HepG2 (cell line): ENCODE measurements at regions not wholly inside any gene's neighbourhood (a gene's known extent, or its start where the extent isn't known, plus 50 kb on each side); places are given as distances from the start of the nearest gene placed in this dataset.

Experiments used
- ATAC-seq: fragments of 200-7000 bp; cut with Tn5 transposase; 3 replicates; pipeline ENCODE4 v1.9.1; 2020; ENCODE audit warnings: mild to moderate bottlenecking, moderate library complexity
- BruUV-seq: library from RNA; stranded (reverse); fragments of 400-500 nt; replicated peaks from 2 replicates; lab custom pipeline; 2021; lab: Mats Ljungman, UMichigan
- CTCF ChIA-PET: fragments of 300-600 bp; formaldehyde crosslinking; extraction: SDS; loops from one replicate; lab custom pipeline; 2021; ENCODE audit warnings: low total read pairs, inconsistent platforms, low intra/inter-chr PET ratio; lab: Yijun Ruan, JAX
- POLR2A ChIA-PET: fragments of 350-600 bp; sonication (Branson Sonifier 250); formaldehyde crosslinking; loops from one replicate; lab custom pipeline; 2020; ENCODE audit warnings: antibody characterized with exemption, inconsistent platforms; lab: Yijun Ruan, JAX
- DNase-seq: peaks from one replicate; pipeline ENCODE4 v3.0.0-alpha.2; 2015; ENCODE audit warnings: low spot score
- FAIRE-seq: peaks from 3 replicates; lab custom pipeline; 2011; peaks lifted over from hg19 to GRCh38; lab: Jason Lieb, UNC
- H2AFZ ChIP-seq: one replicate; pipeline ENCODE4 v1.6.1; 2011; ENCODE audit warnings: low read length, inconsistent platforms
- H3K27ac ChIP-seq: fragments of 300-600 bp; 3 replicates; pipeline ENCODE4 v1.8.0; 2011; ENCODE audit warnings: mixed run types, mild to moderate bottlenecking, mixed read lengths, low read length, inconsistent platforms; ENCODE audit not compliant: insufficient read depth; ENCODE audit errors: extremely low read length
- H3K27me3 ChIP-seq, 2 experiments: fragments of 200-600 bp in 1 of 2; 2 replicates in 1 of 2; 3 replicates in 1 of 2; pipeline versions ENCODE4 v1.6.0 to v1.8.0; 2011; ENCODE audit warnings: low read length in 2 of 2, mild to moderate bottlenecking in 2 of 2, moderate library complexity in 2 of 2, inconsistent platforms in 1 of 2; ENCODE audit not compliant: insufficient read depth in 2 of 2, control insufficient read depth in 1 of 2
- H3K36me3 ChIP-seq, 2 experiments: fragments of 200-600 bp in 1 of 2; replicated peaks in 1 of 2; 2 replicates in 1 of 2; 3 replicates in 1 of 2; pipeline versions ENCODE4 v1.5.1 to v1.8.0; 2011; ENCODE audit warnings: low read length in 2 of 2, inconsistent platforms in 1 of 2; ENCODE audit not compliant: insufficient read depth in 2 of 2, control insufficient read depth in 1 of 2
- H3K4me1 ChIP-seq: 2 replicates; pipeline ENCODE4 v1.5.1; 2012; ENCODE audit warnings: low read length, inconsistent platforms; ENCODE audit not compliant: insufficient read depth
- H3K4me2 ChIP-seq: 2 replicates; pipeline ENCODE4 v1.6.0; 2011; ENCODE audit warnings: low read depth, low read length, inconsistent platforms
- H3K4me3 ChIP-seq, 3 experiments: fragments of 200-600 bp in 1 of 3; sonication (generic), shearing (Covaris generic) in 1 of 3; replicated peaks in 1 of 3; 2 replicates each; pipeline ENCODE4 v1.5.1; 2011 to 2016; ENCODE audit warnings: low read length in 3 of 3, inconsistent platforms in 2 of 3, low read depth in 2 of 3, mild to moderate bottlenecking in 2 of 3, control low read depth in 1 of 3, mixed read lengths in 1 of 3; ENCODE audit not compliant: insufficient read depth in 1 of 3
- H3K79me2 ChIP-seq: one replicate; pipeline ENCODE4 v1.6.1; 2011; ENCODE audit warnings: low read length, inconsistent platforms; ENCODE audit not compliant: insufficient read depth
- H3K9ac ChIP-seq: 2 replicates; pipeline ENCODE4 v1.6.0; 2011; ENCODE audit warnings: mild to moderate bottlenecking, low read depth, low read length, inconsistent platforms; ENCODE audit not compliant: insufficient read depth
- H3K9me3 ChIP-seq: 2 replicates; pipeline ENCODE4 v1.5.1; 2012; ENCODE audit warnings: mild to moderate bottlenecking, low read length
- H4K20me1 ChIP-seq: 2 replicates; pipeline ENCODE4 v1.6.0; 2011; ENCODE audit warnings: inconsistent platforms, mild to moderate bottlenecking, low read length, moderate library complexity; ENCODE audit not compliant: insufficient read depth
- DR1 ChIP-seq: sonication (generic); formaldehyde crosslinking; IDR thresholded peaks from 2 replicates; pipeline ENCODE4 v1.8.0; 2021; ENCODE audit warnings: mild to moderate bottlenecking, missing genetic modification reagents, inconsistent platforms
- JARID2 ChIP-seq: sonication (generic); formaldehyde crosslinking; IDR thresholded peaks from 2 replicates; pipeline ENCODE4 v1.8.1; 2023; ENCODE audit warnings: missing genetic modification reagents, inconsistent platforms; ENCODE audit not compliant: insufficient replicate concordance
- MZF1 ChIP-seq: sonication (generic); formaldehyde crosslinking; IDR thresholded peaks from 2 replicates; pipeline ENCODE4 v1.8.1; 2023; ENCODE audit warnings: mild to moderate bottlenecking, missing genetic modification reagents, borderline replicate concordance
- NFATC3 ChIP-seq: sonication (generic); formaldehyde crosslinking; IDR thresholded peaks from 2 replicates; pipeline ENCODE4 v1.5.1; 2020; ENCODE audit warnings: mild to moderate bottlenecking, missing genetic modification reagents
- PLRG1 ChIP-seq: fragments of 450-650 bp; conservative IDR thresholded peaks from 2 replicates; pipeline ENCODE4 v1.6.1; 2016
- RARG ChIP-seq: sonication (generic); formaldehyde crosslinking; IDR thresholded peaks from 2 replicates; pipeline ENCODE4 v1.4.0; 2020; ENCODE audit warnings: low read depth, mild to moderate bottlenecking, missing genetic modification reagents
- SNRNP70 ChIP-seq: fragments of 200-400 bp; formaldehyde crosslinking; IDR thresholded peaks from 2 replicates; pipeline ENCODE4 v1.6.1; 2017; ENCODE audit warnings: mild to moderate bottlenecking, low read depth, low read length, moderate library complexity
- ZFP90 ChIP-seq: sonication (generic); formaldehyde crosslinking; IDR thresholded peaks from 2 replicates; pipeline ENCODE4 v1.8.0; 2022; ENCODE audit warnings: missing genetic modification reagents, mild to moderate bottlenecking, inconsistent platforms, borderline replicate concordance
- ZNF3 ChIP-seq: IDR thresholded peaks from 2 replicates; pipeline ENCODE4 v1.7.0; 2017; ENCODE audit warnings: inconsistent platforms
- ZNF557 ChIP-seq: sonication (generic); formaldehyde crosslinking; IDR thresholded peaks from 2 replicates; pipeline ENCODE4 v1.4.0; 2020; ENCODE audit warnings: missing genetic modification reagents
- ZNF574 ChIP-seq: sonication (generic); formaldehyde crosslinking; IDR thresholded peaks from 2 replicates; pipeline ENCODE4 v1.4.0; 2020; ENCODE audit warnings: missing genetic modification reagents
- ZNF589 ChIP-seq: sonication (generic); formaldehyde crosslinking; conservative IDR thresholded peaks from 2 replicates; pipeline ENCODE4 v1.8.0; 2022; ENCODE audit warnings: mild to moderate bottlenecking, moderate library complexity, missing genetic modification reagents
- ZNF616 ChIP-seq: sonication (generic); formaldehyde crosslinking; IDR thresholded peaks from 2 replicates; pipeline ENCODE4 v1.5.0; 2020; ENCODE audit warnings: low read depth, mild to moderate bottlenecking, missing genetic modification reagents
- ZNF713 ChIP-seq: sonication (generic); formaldehyde crosslinking; IDR thresholded peaks from 2 replicates; pipeline ENCODE4 v1.4.0; 2020; ENCODE audit warnings: mild to moderate bottlenecking, missing genetic modification reagents
- ZNF749 ChIP-seq: sonication (generic); formaldehyde crosslinking; IDR thresholded peaks from 2 replicates; pipeline ENCODE4 v1.8.0; 2022; ENCODE audit warnings: mild to moderate bottlenecking, missing genetic modification reagents, moderate library complexity, borderline replicate concordance
- WGBS: methylation state at CpG from one replicate; pipeline ENCODE4 v1.1.6; 2017; ENCODE audit warnings: low lambda C conversion rate; 5-methylcytosine and 5-hydroxymethylcytosine counted together
- in situ Hi-C: cut with HindIII; loops from 2 replicates; pipeline ENCODE4 v1.10.0; 2017; ENCODE audit warnings: low pct_unique_long_range_greater_than_20kb; ENCODE audit not compliant: extremely low pct_ligation_motif_present
- intact Hi-C: fragments of 100-400 bp; cut with micrococcal nuclease; formaldehyde crosslinking; loops from one replicate; pipeline ENCODE4 v1.10.0; 2022; ENCODE audit not compliant: unreplicated experiment
- TF ChIP-seq, protein P1 (sequence below): sonication (generic); formaldehyde crosslinking; IDR thresholded peaks from 2 replicates; pipeline ENCODE4 v1.5.0; 2020; ENCODE audit warnings: missing genetic modification reagents

GRCh38 chr10:14403881-14404623, 73.3 kb upstream of the FRMD4A start:
- POLR2A ChIA-PET: no interaction called here
- no peak overlapping the region for H3K27ac ChIP-seq
- no peaks in the 10 kb centered on the region for H3K79me2 ChIP-seq
- no peak overlapping the region for H3K4me3 ChIP-seq
- TF ChIP-seq ZNF749 (CRISPR knock-in tag): no peak
- no peaks in the 10 kb centered on the region for H3K9me3 ChIP-seq
- H4K20me1 ChIP-seq: no peaks in the 10 kb centered on the region
- CTCF ChIA-PET: no interaction called here
- WGBS: 9% methylated on average over 7 of the region's 8 CpGs
- H3K4me2 ChIP-seq: no peak overlapping the region
- intact Hi-C loops: no loop called here
- DNase-seq (no peak), ATAC-seq (no peak), FAIRE-seq (no peak)
- no peaks in the 10 kb centered on the region for H3K4me1 ChIP-seq
- no peak overlapping the region for H2AFZ ChIP-seq
- in situ Hi-C loops: no loop called here
- no TSS peak for BruUV-seq
- peaks cover 0 to 5% of the 10 kb centered on the region in 2 experiments; a peak in 3 of 5 replicates for H3K27me3 ChIP-seq
- no peaks in the 10 kb centered on the region for H3K36me3 ChIP-seq
- H3K9ac ChIP-seq: no peak overlapping the region

DNA sequence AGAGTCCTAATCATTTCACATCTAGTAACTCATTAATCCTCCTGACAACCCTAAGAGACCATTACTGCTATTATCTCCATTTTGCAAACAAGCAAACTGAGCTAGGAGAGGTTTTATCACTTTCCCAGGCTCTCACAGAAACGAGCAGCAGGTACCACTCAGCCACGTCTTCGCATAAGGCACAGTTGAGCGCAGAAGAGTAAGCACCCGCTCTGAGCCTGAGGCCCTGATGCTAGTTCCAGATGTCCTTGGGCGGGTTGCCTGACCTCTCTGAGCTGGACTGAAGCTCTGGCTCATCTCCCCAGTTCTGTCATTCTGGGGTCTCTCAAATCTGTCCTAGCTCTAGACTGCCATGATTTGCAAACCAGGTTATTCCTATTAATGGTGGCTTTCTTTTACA, 72.6 kb upstream of the FRMD4A start:
- no TSS peak for BruUV-seq
- 35% methylated on average over 5 of the region's 6 CpGs for WGBS
- Histone ChIP-seq H3K27me3 (peaks cover 0 to 5% of the 10 kb centered on the region in 2 experiments; a peak in 3 of 5 replicates), H2AFZ (no peak overlapping the region), H3K27ac (no peak overlapping the region), H3K9ac (no peak overlapping the region), H3K4me2 (no peak overlapping the region), H3K4me3 (no peak overlapping the region), H3K9me3 (no peaks in the 10 kb centered on the region), H3K36me3 (no peaks in the 10 kb centered on the region), H3K4me1 (no peaks in the 10 kb centered on the region), H3K79me2 (no peaks in the 10 kb centered on the region), H4K20me1 (no peaks in the 10 kb centered on the region)
- ATAC-seq (no peak), DNase-seq (no peak), FAIRE-seq (no peak)
- intact Hi-C loops (no loop called here), in situ Hi-C loops (no loop called here)
- ChIA-PET POLR2A (no interaction called here), CTCF (no interaction called here)
- TF ChIP-seq PLRG1 (no peak), RARG (CRISPR knock-in tag) (no peak), JARID2 (CRISPR knock-in tag) (no peak), NFATC3 (no peak), ZNF589 (no peak), MZF1 (CRISPR knock-in tag) (no peak), ZNF557 (CRISPR knock-in tag) (no peak), ZNF616 (CRISPR knock-in tag) (no peak), DR1 (CRISPR knock-in tag) (no peak), ZNF713 (CRISPR knock-in tag) (no peak), ZFP90 (no peak), ZNF3 (CRISPR knock-in tag) (no peak), SNRNP70 (no peak), ZNF574 (CRISPR knock-in tag) (no peak)
- TF ChIP-seq, protein P1, sequence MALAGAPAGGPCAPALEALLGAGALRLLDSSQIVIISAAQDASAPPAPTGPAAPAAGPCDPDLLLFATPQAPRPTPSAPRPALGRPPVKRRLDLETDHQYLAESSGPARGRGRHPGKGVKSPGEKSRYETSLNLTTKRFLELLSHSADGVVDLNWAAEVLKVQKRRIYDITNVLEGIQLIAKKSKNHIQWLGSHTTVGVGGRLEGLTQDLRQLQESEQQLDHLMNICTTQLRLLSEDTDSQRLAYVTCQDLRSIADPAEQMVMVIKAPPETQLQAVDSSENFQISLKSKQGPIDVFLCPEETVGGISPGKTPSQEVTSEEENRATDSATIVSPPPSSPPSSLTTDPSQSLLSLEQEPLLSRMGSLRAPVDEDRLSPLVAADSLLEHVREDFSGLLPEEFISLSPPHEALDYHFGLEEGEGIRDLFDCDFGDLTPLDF (CRISPR knock-in tag): no peak
